Sigmoid colon (tissue), 6 donors: ENCODE measurements at regions not wholly inside any gene's neighbourhood (a gene's known extent, or its start where the extent isn't known, plus 50 kb on each side); places are given as distances from the start of the nearest gene placed in this dataset.

Source experiments
- DNase-seq: peaks from one replicate; pipeline ENCODE4 v3.0.0-alpha.2; 2019
- H3K27ac ChIP-seq, 4 donors: fragments of 200-600 bp; sonication (generic); one replicate each; pipeline ENCODE4 v1.5.1; 2016 to 2019; ENCODE audit warnings: mild to moderate bottlenecking in 1 of 4
- H3K27me3 ChIP-seq, 3 donors: fragments of 200-600 bp; sonication (generic); one replicate each; pipeline ENCODE4 v1.5.1; 2019; ENCODE audit warnings: mild to moderate bottlenecking in 1 of 3
- H3K36me3 ChIP-seq, 4 donors: fragments of 200-600 bp; sonication (generic); one replicate each; pipeline ENCODE4 v1.5.1; 2016 to 2019
- H3K4me1 ChIP-seq, 4 donors: fragments of 200-600 bp; sonication (generic); one replicate each; pipeline ENCODE4 v1.5.1; 2017 to 2019
- H3K4me3 ChIP-seq, 4 donors: fragments of 200-600 bp; sonication (generic); one replicate each; pipeline ENCODE4 v1.5.1; 2017 to 2019; ENCODE audit warnings: mild to moderate bottlenecking in 2 of 4, moderate library complexity in 1 of 4
- H3K9me3 ChIP-seq, 4 donors: fragments of 200-600 bp in 3 of 4; sonication (generic) in 3 of 4; one replicate each; pipeline versions ENCODE4 v1.5.1 to v1.6.1; 2013 to 2019
- CTCF ChIP-seq, 4 experiments: fragments of 450-650 bp in 3 of 4; fragments of 200-600 bp in 1 of 4; IDR thresholded peaks; one replicate each; pipeline ENCODE4 v1.5.1; 2016 to 2019; ENCODE audit warnings: antibody characterized with exemption in 4 of 4, mild to moderate bottlenecking in 3 of 4, moderate library complexity in 2 of 4
- EP300 ChIP-seq, 4 donors: sonication (generic); formaldehyde crosslinking; IDR thresholded peaks; one replicate each; pipeline ENCODE4 v1.6.1; 2017; ENCODE audit warnings: antibody characterized with exemption in 4 of 4
- POLR2A ChIP-seq, 2 donors: fragments of 450-650 bp; IDR thresholded peaks; one replicate each; pipeline ENCODE4 v1.6.1; 2016; ENCODE audit warnings: antibody characterized with exemption in 2 of 2, mild to moderate bottlenecking in 2 of 2, moderate library complexity in 2 of 2
- POLR2AphosphoS5 ChIP-seq, 4 donors: sonication (generic); formaldehyde crosslinking; IDR thresholded peaks; one replicate each; pipeline ENCODE4 v1.6.1; 2017; ENCODE audit warnings: antibody characterized with exemption in 4 of 4
- WGBS, 2 donors: extraction: QIAGEN DNeasy Blood & Tissue Kit; methylation state at CpG; one replicate each; pipeline ENCODE4 v1.1.7; 2013; 5-methylcytosine and 5-hydroxymethylcytosine counted together
- intact Hi-C: fragments of 100-400 bp; cut with DNase I; formaldehyde crosslinking; loops from one replicate; pipeline ENCODE4 v1.15.1; 2023
- donor health status: healthy with polysubstance abuse.
- donor health status: healthy.

GRCh38 chr11:70716986-70717775 is 318.9 kb downstream of the CTTN start:
- Histone ChIP-seq H3K4me1 (no peaks in the 10 kb centered on the region), H3K4me3 (no peak overlapping the region), H3K36me3 (no peaks in the 10 kb centered on the region), H3K27me3 (peaks cover 0 to 13% (median 0%) of the 10 kb centered on the region in 3 donors), H3K9me3 (no peaks in the 10 kb centered on the region), H3K27ac (no peak overlapping the region)
- intact Hi-C loops: no loop called here
- no peak for DNase-seq
- TF ChIP-seq POLR2AphosphoS5 (IDR thresholded peaks at IDR 0.05) (no peak), POLR2A (IDR thresholded peaks at IDR 0.05) (no peak), EP300 (IDR thresholded peaks at IDR 0.05) (no peak), CTCF (IDR thresholded peaks at IDR 0.05) (no peak)
- 76 to 89% methylated on average over 32 of the region's 32 CpGs for WGBS, 2 donors

GRCh38 chr11:70717936-70718595 is 319.7 kb downstream of the CTTN start:
- Histone ChIP-seq H3K4me3 (no peak overlapping the region), H3K4me1 (no peaks in the 10 kb centered on the region), H3K27ac (no peak overlapping the region), H3K27me3 (peaks cover 0 to 13% (median 0%) of the 10 kb centered on the region in 3 donors), H3K9me3 (no peaks in the 10 kb centered on the region), H3K36me3 (no peaks in the 10 kb centered on the region)
- 67 to 88% methylated on average over 21 of the region's 21 CpGs for WGBS, 2 donors
- TF ChIP-seq POLR2AphosphoS5 (IDR thresholded peaks at IDR 0.05) (no peak), EP300 (IDR thresholded peaks at IDR 0.05) (no peak), CTCF (IDR thresholded peaks at IDR 0.05) (no peak), POLR2A (IDR thresholded peaks at IDR 0.05) (no peak)
- DNase-seq: no peak
- intact Hi-C loops: no loop called here

- Histone ChIP-seq H3K36me3 (no peaks in the 10 kb centered on the region), H3K9me3 (no peaks in the 10 kb centered on the region), H3K27me3 (peaks cover 0 to 13% (median 0%) of the 10 kb centered on the region in 3 donors), H3K4me1 (no peaks in the 10 kb centered on the region), H3K27ac (no peak overlapping the region), H3K4me3 (no peak overlapping the region)
- no peak for DNase-seq
- intact Hi-C loops: no loop called here
- 90 to 94% methylated on average over 11 of the region's 11 CpGs for WGBS, 2 donors
- TF ChIP-seq CTCF (IDR thresholded peaks at IDR 0.05): no peak
- TF ChIP-seq POLR2A (IDR thresholded peaks at IDR 0.05): no peak
- TF ChIP-seq POLR2AphosphoS5 (IDR thresholded peaks at IDR 0.05): no peak
- TF ChIP-seq EP300 (IDR thresholded peaks at IDR 0.05): no peak
Observed at GRCh38 chr11:70719516-70719915, 321.2 kb downstream of the CTTN start.

GRCh38 chr11:70720281-70720680 is 322.0 kb downstream of the CTTN start:
- H3K9me3 ChIP-seq: no peaks in the 10 kb centered on the region

More at GRCh38 chr11:70720281-70720680, 322.0 kb downstream of the CTTN start:
- 80 to 86% methylated on average over 5 of the region's 5 CpGs for WGBS, 2 donors
- DNase-seq: no peak
- Histone ChIP-seq H3K4me3 (no peak overlapping the region), H3K27me3 (peaks cover 0 to 13% (median 0%) of the 10 kb centered on the region in 3 donors), H3K27ac (no peak overlapping the region), H3K36me3 (no peaks in the 10 kb centered on the region), H3K4me1 (no peaks in the 10 kb centered on the region)
- TF ChIP-seq EP300 (IDR thresholded peaks at IDR 0.05): no peak
- no peak for TF ChIP-seq POLR2A (IDR thresholded peaks at IDR 0.05)
- TF ChIP-seq POLR2AphosphoS5 (IDR thresholded peaks at IDR 0.05): no peak
- no peak for TF ChIP-seq CTCF (IDR thresholded peaks at IDR 0.05)
- intact Hi-C loops: no loop called here
